GM12878 (cell line): ENCODE measurements at regions not wholly inside any gene's neighbourhood (a gene's known extent, or its start where the extent isn't known, plus 50 kb on each side); places are given as distances from the start of the nearest gene placed in this dataset.

Source experiments
- EED ChIP-seq: sonication (generic); IDR thresholded peaks from 2 replicates; pipeline ENCODE4 v1.6.1; 2016; ENCODE audit warnings: antibody characterized with exemption, low read depth
- FOXM1 ChIP-seq: IDR thresholded peaks from 2 replicates; pipeline ENCODE4 v1.6.1; 2012; ENCODE audit warnings: low read depth, mild to moderate bottlenecking, inconsistent platforms, low read length, moderate library complexity
- GATAD2B ChIP-seq: fragments of 450-650 bp; conservative IDR thresholded peaks from 2 replicates; pipeline ENCODE4 v1.6.1; 2017; ENCODE audit warnings: low read depth, mild to moderate bottlenecking, moderate library complexity
- IRF5 ChIP-seq: fragments of 450-650 bp; IDR thresholded peaks from 2 replicates; pipeline ENCODE4 v1.6.1; 2017; ENCODE audit warnings: borderline replicate concordance
- NBN ChIP-seq: fragments of 450-650 bp; IDR thresholded peaks from 2 replicates; pipeline ENCODE4 v1.6.1; 2016
- POLR2AphosphoS5 ChIP-seq: IDR thresholded peaks from 2 replicates; pipeline ENCODE4 v1.6.1; 2011; ENCODE audit warnings: mild to moderate bottlenecking, low read length, inconsistent platforms
- PRDM15 ChIP-seq: fragments of 450-650 bp; formaldehyde crosslinking; IDR thresholded peaks from 2 replicates; pipeline ENCODE4 v1.4.0; 2020; ENCODE audit warnings: mild to moderate bottlenecking, moderate library complexity
- RAD21 ChIP-seq: IDR thresholded peaks from 2 replicates; pipeline ENCODE4 v1.6.1; 2011; ENCODE audit warnings: mild to moderate bottlenecking, low read depth, low read length, moderate library complexity; ENCODE audit not compliant: insufficient read depth
- RAD51 ChIP-seq: fragments of 450-650 bp; IDR thresholded peaks from 2 replicates; pipeline ENCODE4 v1.6.1; 2016; ENCODE audit warnings: moderate library complexity, mild to moderate bottlenecking, inconsistent platforms
- RELB ChIP-seq: fragments of 450-650 bp; IDR thresholded peaks from 2 replicates; pipeline ENCODE4 v1.6.1; 2017; ENCODE audit warnings: low read depth, mild to moderate bottlenecking, moderate library complexity
- STAT3 ChIP-seq: IDR thresholded peaks from 2 replicates; pipeline ENCODE4 v1.6.1; 2011; ENCODE audit warnings: low read depth, low read length, improper control_type of control experiment
- USF1 ChIP-seq: IDR thresholded peaks from 2 replicates; pipeline ENCODE4 v1.6.1; 2011; ENCODE audit warnings: borderline replicate concordance, low read depth, mild to moderate bottlenecking, moderate library complexity, mixed read lengths, low read length; ENCODE audit not compliant: insufficient read depth; ENCODE audit errors: extremely low read length
- WRNIP1 ChIP-seq: IDR thresholded peaks from 2 replicates; pipeline ENCODE4 v1.6.1; 2011; ENCODE audit warnings: low read depth, low read length, improper control_type of control experiment, borderline replicate concordance
- ZNF687 ChIP-seq: fragments of 450-650 bp; IDR thresholded peaks from 2 replicates; pipeline ENCODE4 v1.6.1; 2017; ENCODE audit warnings: mild to moderate bottlenecking, moderate library complexity
- ZSCAN29 ChIP-seq: fragments of 450-650 bp; IDR thresholded peaks from 2 replicates; pipeline ENCODE4 v1.6.1; 2017; ENCODE audit warnings: mild to moderate bottlenecking, moderate library complexity

- TF ChIP-seq EED, result peak; percentile 34; the same call in 1 of the 2 replicates
- no peak for TF ChIP-seq IRF5
- no peak for TF ChIP-seq ZNF687
- TF ChIP-seq POLR2AphosphoS5, result no peak
- TF ChIP-seq USF1, result no peak
- TF ChIP-seq RAD21, result peak; percentile 85
- no peak for TF ChIP-seq PRDM15 (CRISPR knock-in tag)
- TF ChIP-seq ZSCAN29, result no peak
- TF ChIP-seq FOXM1, result no peak
- TF ChIP-seq RAD51, result no peak
- no peak for TF ChIP-seq WRNIP1
- no peak for TF ChIP-seq STAT3
- 0 out of 2 replicates have a peak, but pooled peaks have one; percentile 31 for TF ChIP-seq GATAD2B
- TF ChIP-seq RELB, result 0 out of 2 replicates have a peak, but pooled peaks have one; percentile 26
- no peak for TF ChIP-seq NBN
Observed at GRCh38 chr3:71955240-71956068, 170.5 kb upstream of the PROK2 start (continued).
